PC-9 (cell line): ENCODE measurements at regions not wholly inside any gene's neighbourhood (a gene's known extent, or its start where the extent isn't known, plus 50 kb on each side); places are given as distances from the start of the nearest gene placed in this dataset.

Experiments
- BruUV-seq: library from RNA; stranded (reverse); fragments of 400-500 nt; replicated peaks from 2 replicates; lab custom pipeline; 2021; lab: Mats Ljungman, UMichigan
- CTCF ChIA-PET: fragments of 300-600 bp; sonication (Branson Sonifier 250); formaldehyde crosslinking; loops from one replicate; lab custom pipeline; 2022; ENCODE audit warnings: antibody characterized with exemption; lab: Charles Lee
- POLR2A ChIA-PET: fragments of 300-600 bp; sonication (Branson Sonifier 250); formaldehyde crosslinking; loops from one replicate; lab custom pipeline; 2022; ENCODE audit warnings: antibody characterized with exemption; ENCODE audit not compliant: unreplicated experiment; lab: Charles Lee
- DNase-seq, 2 experiments: peaks; one replicate each; pipeline versions ENCODE4 v3.0.0 to v3.0.0-alpha.2; 2015 to 2022; ENCODE audit warnings: mixed read lengths in 1 of 2
- H2AFZ ChIP-seq: fragments of 200-600 bp; sonication (generic); 2 replicates; pipeline ENCODE4 v1.8.1; 2017; ENCODE audit warnings: antibody characterized with exemption
- H3F3A ChIP-seq: fragments of 200-600 bp; sonication (generic); 2 replicates; pipeline ENCODE4 v1.8.1; 2017; ENCODE audit warnings: antibody characterized with exemption, mild to moderate bottlenecking, low read depth; ENCODE audit not compliant: insufficient read depth
- H3K27ac ChIP-seq: fragments of 200-600 bp; sonication (generic); 2 replicates; pipeline ENCODE4 v1.6.1; 2016; ENCODE audit warnings: mixed run types
- H3K27me3 ChIP-seq: fragments of 200-600 bp; sonication (generic); 2 replicates; pipeline ENCODE4 v1.6.1; 2016; ENCODE audit warnings: low read depth, mixed run types; ENCODE audit not compliant: insufficient read depth
- H3K36me3 ChIP-seq: fragments of 200-600 bp; sonication (generic); 2 replicates; pipeline ENCODE4 v1.6.1; 2016; ENCODE audit warnings: low read depth, mixed run types
- H3K4me1 ChIP-seq: fragments of 200-600 bp; sonication (generic); replicated peaks from 2 replicates; pipeline ENCODE4 v1.6.1; 2016; ENCODE audit warnings: mixed run types; ENCODE audit not compliant: insufficient read depth
- H3K4me2 ChIP-seq: fragments of 200-600 bp; sonication (generic); 2 replicates; pipeline ENCODE4 v1.6.1; 2017; ENCODE audit warnings: mixed run types
- H3K4me3 ChIP-seq: fragments of 200-600 bp; sonication (generic); 2 replicates; pipeline ENCODE4 v1.6.1; 2016; ENCODE audit warnings: mixed run types
- H3K79me2 ChIP-seq: fragments of 200-600 bp; sonication (generic); 2 replicates; pipeline ENCODE4 v1.6.1; 2017; ENCODE audit warnings: low read depth, mixed run types
- H3K9me2 ChIP-seq: fragments of 200-600 bp; sonication (generic); 2 replicates; pipeline ENCODE4 v1.8.1; 2017; ENCODE audit warnings: mild to moderate bottlenecking; ENCODE audit not compliant: insufficient read depth
- H3K9me3 ChIP-seq: fragments of 200-600 bp; sonication (generic); 2 replicates; pipeline ENCODE4 v1.8.1; 2016; ENCODE audit warnings: low read depth; ENCODE audit not compliant: insufficient read depth
- H4K20me1 ChIP-seq: fragments of 200-600 bp; sonication (generic); 2 replicates; pipeline ENCODE4 v1.8.1; 2017; ENCODE audit not compliant: insufficient read depth
- EZH2 ChIP-seq: fragments of 200-600 bp; sonication (generic); IDR thresholded peaks from 2 replicates; pipeline ENCODE4 v1.8.0; 2017; ENCODE audit warnings: antibody characterized with exemption, low read depth
- intact Hi-C: fragments of 100-400 bp; cut with micrococcal nuclease; formaldehyde crosslinking; loops from one replicate; pipeline ENCODE4 v1.10.0; 2022; ENCODE audit not compliant: unreplicated experiment
- TF ChIP-seq, protein P1 (sequence below): fragments of 200-600 bp; sonication (generic); conservative IDR thresholded peaks from 2 replicates; pipeline ENCODE4 v1.6.1; 2017; ENCODE audit warnings: mixed run types, antibody characterized with exemption, mild to moderate bottlenecking, moderate library complexity

DNA sequence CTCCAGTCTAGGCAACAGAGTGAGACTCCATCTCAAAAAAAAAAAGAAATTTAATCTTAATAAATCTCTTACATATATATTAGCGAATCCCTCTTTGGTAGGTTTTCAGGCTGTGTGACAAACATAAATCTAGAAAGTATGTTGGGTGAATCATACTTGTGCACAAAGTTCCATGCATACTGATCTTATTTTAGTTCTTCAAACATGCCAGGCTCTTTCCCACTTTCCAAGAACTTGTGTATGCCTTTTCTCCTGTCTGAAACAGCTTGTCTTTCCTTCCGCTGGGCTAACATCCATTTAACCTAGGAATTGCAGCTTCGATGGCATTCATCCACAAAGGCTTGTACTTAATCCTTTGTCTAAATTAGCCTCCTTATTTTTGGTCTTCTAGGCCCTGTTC lies 156.6 kb upstream of the CASK start:
- TF ChIP-seq, protein P1, sequence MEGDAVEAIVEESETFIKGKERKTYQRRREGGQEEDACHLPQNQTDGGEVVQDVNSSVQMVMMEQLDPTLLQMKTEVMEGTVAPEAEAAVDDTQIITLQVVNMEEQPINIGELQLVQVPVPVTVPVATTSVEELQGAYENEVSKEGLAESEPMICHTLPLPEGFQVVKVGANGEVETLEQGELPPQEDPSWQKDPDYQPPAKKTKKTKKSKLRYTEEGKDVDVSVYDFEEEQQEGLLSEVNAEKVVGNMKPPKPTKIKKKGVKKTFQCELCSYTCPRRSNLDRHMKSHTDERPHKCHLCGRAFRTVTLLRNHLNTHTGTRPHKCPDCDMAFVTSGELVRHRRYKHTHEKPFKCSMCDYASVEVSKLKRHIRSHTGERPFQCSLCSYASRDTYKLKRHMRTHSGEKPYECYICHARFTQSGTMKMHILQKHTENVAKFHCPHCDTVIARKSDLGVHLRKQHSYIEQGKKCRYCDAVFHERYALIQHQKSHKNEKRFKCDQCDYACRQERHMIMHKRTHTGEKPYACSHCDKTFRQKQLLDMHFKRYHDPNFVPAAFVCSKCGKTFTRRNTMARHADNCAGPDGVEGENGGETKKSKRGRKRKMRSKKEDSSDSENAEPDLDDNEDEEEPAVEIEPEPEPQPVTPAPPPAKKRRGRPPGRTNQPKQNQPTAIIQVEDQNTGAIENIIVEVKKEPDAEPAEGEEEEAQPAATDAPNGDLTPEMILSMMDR: no peak
- TF ChIP-seq EZH2: no peak
- no peak overlapping the region for H3K4me2 ChIP-seq
- H3K9me2 ChIP-seq: no peaks in the 10 kb centered on the region
- H2AFZ ChIP-seq: no peak overlapping the region
- no peaks in the 10 kb centered on the region for H3K79me2 ChIP-seq
- DNase-seq: no peak
- no peaks in the 10 kb centered on the region for H3K27me3 ChIP-seq
- no peaks in the 10 kb centered on the region for H3K36me3 ChIP-seq
- H3K9me3 ChIP-seq: no peaks in the 10 kb centered on the region
- no peaks in the 10 kb centered on the region for H3K4me1 ChIP-seq
- intact Hi-C loops: no loop called here
- POLR2A ChIA-PET: no interaction called here
- H3F3A ChIP-seq: no peaks in the 10 kb centered on the region
- H3K4me3 ChIP-seq: no peak overlapping the region
- H4K20me1 ChIP-seq: no peaks in the 10 kb centered on the region
- BruUV-seq: no TSS peak
- no peak overlapping the region for H3K27ac ChIP-seq
- CTCF ChIA-PET: no interaction called here

DNA sequence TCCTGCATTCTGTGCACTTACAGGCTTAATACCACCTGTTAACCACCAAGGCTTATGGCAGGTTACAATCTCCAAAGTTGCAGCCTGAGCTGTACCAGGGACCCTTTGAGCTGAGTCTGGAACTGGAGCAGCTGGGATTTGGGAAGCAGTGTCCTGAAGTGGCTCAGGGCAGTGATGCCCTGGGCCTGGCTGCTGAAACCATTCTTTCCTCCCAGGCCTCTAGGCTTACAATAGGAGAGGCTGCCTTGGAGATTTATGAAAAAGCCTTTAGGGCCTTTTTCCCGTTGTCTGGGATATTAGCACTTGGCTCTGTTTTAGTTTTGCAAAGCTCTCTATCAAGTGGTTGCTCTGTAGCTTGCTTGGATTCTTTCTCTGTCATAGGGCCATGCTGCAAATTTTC lies 154.3 kb upstream of the CASK start:
- no peak overlapping the region for H3K4me2 ChIP-seq
- intact Hi-C loops: no loop called here
- H3K9me3 ChIP-seq: no peaks in the 10 kb centered on the region
- no peaks in the 10 kb centered on the region for H3K4me1 ChIP-seq
- ChIA-PET CTCF (no interaction called here), POLR2A (no interaction called here)
- TF ChIP-seq, protein P1: no peak
- no peak for TF ChIP-seq EZH2
- no peak overlapping the region for H3K27ac ChIP-seq
- no peaks in the 10 kb centered on the region for H3K79me2 ChIP-seq
- no peaks in the 10 kb centered on the region for H3F3A ChIP-seq
- no peaks in the 10 kb centered on the region for H4K20me1 ChIP-seq
- no peaks in the 10 kb centered on the region for H3K36me3 ChIP-seq
- no peak overlapping the region for H2AFZ ChIP-seq
- no peaks in the 10 kb centered on the region for H3K9me2 ChIP-seq
- no peaks in the 10 kb centered on the region for H3K27me3 ChIP-seq
- no TSS peak for BruUV-seq
- no peak for DNase-seq
- no peak overlapping the region for H3K4me3 ChIP-seq

DNA sequence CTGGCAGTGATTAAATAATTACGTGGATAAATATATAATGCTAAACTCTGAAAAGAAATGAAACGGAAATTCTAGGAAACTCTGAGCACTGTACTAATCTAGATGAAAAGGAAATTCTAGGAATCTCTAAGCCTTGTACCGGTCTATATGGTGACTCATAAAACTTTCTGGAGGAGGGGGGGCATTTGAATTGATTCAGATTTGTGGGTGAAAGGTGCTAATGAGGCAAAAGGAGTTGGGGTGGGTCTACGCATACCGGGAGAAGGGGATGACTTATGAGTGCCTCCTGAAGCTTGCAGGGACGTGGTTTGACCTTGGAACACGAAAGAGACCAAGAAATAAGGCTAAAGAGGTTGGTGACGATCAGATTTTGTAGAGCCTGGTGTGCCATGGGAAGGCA lies 151.7 kb upstream of the CASK start:
- Histone ChIP-seq H3K4me2 (no peak overlapping the region), H3K4me1 (no peaks in the 10 kb centered on the region), H3K36me3 (no peaks in the 10 kb centered on the region), H3K27ac (no peak overlapping the region), H3K79me2 (no peaks in the 10 kb centered on the region), H3K9me2 (no peaks in the 10 kb centered on the region), H4K20me1 (no peaks in the 10 kb centered on the region), H3F3A (no peaks in the 10 kb centered on the region), H3K4me3 (no peak overlapping the region), H3K9me3 (no peaks in the 10 kb centered on the region), H3K27me3 (no peaks in the 10 kb centered on the region), H2AFZ (no peak overlapping the region)
- BruUV-seq: no TSS peak
- intact Hi-C loops: no loop called here
- DNase-seq: no peak
- no peak for TF ChIP-seq EZH2
- TF ChIP-seq, protein P1: no peak
- CTCF ChIA-PET: no interaction called here
- POLR2A ChIA-PET: no interaction called here
